CD4-positive, alpha-beta T cell (primary cell): ENCODE measurements at regions not wholly inside any gene's neighbourhood (a gene's known extent, or its start where the extent isn't known, plus 50 kb on each side); places are given as distances from the start of the nearest gene placed in this dataset.

Experiments
- ATAC-seq: fragments of 200-7000 bp; cut with Tn5 transposase; one replicate; pipeline ENCODE4 v1.10.0; 2022; ENCODE audit warnings: mild to moderate bottlenecking; ENCODE audit not compliant: poor library complexity
- CTCF ChIA-PET: fragments of 350-600 bp; sonication (Branson Sonifier 250); formaldehyde crosslinking; loops from one replicate; lab custom pipeline; 2021; ENCODE audit warnings: antibody characterized with exemption, inconsistent platforms; lab: Charles Lee
- POLR2A ChIA-PET: fragments of 350-600 bp; sonication (Branson Sonifier 250); formaldehyde crosslinking; loops from one replicate; lab custom pipeline; 2021; ENCODE audit warnings: antibody characterized with exemption, inconsistent platforms; lab: Charles Lee
- DNase-seq, 14 experiments: peaks; one replicate each; pipeline ENCODE4 v3.0.0-alpha.2; 2013 to 2020; ENCODE audit warnings: mixed read lengths in 2 of 14
- H3K27ac ChIP-seq, 2 donors: one replicate each; pipeline versions ENCODE4 v1.5.1 to v1.7.0; 2013; ENCODE audit warnings: low read length in 2 of 2, low read depth in 1 of 2, mild to moderate bottlenecking in 1 of 2
- H3K27me3 ChIP-seq, 2 experiments: 1 replicate in 1 of 2; 2 replicates in 1 of 2; pipeline versions ENCODE4 v1.6.1 to v1.7.0; 2013; ENCODE audit warnings: low read length in 2 of 2, control low read depth in 1 of 2, mild to moderate bottlenecking in 1 of 2, moderate library complexity in 1 of 2; ENCODE audit not compliant: insufficient read depth in 2 of 2, control insufficient read depth in 1 of 2
- H3K36me3 ChIP-seq: one replicate; pipeline ENCODE4 v1.6.1; 2013; ENCODE audit warnings: low read length, control low read depth; ENCODE audit not compliant: insufficient read depth
- H3K4me1 ChIP-seq: one replicate; pipeline ENCODE4 v1.6.1; 2013; ENCODE audit warnings: low read length, control low read depth; ENCODE audit not compliant: insufficient read depth
- H3K4me3 ChIP-seq: one replicate; pipeline ENCODE4 v1.5.1; 2013; ENCODE audit warnings: mild to moderate bottlenecking, low read length, moderate library complexity
- H3K9me3 ChIP-seq, 2 experiments: 1 replicate in 1 of 2; 2 replicates in 1 of 2; pipeline versions ENCODE4 v1.6.1 to v1.7.0; 2013; ENCODE audit warnings: low read length in 2 of 2, mild to moderate bottlenecking in 2 of 2, control low read depth in 1 of 2, moderate library complexity in 1 of 2; ENCODE audit not compliant: control insufficient read depth in 1 of 2, insufficient read depth in 1 of 2
- H3K27ac Mint-ChIP-seq: one replicate; pipeline ENCODE4 v1.8.0; 2020; ENCODE audit warnings: mixed read lengths
- H3K27me3 Mint-ChIP-seq: one replicate; pipeline ENCODE4 v1.8.0; 2021; ENCODE audit warnings: mixed read lengths
- H3K36me3 Mint-ChIP-seq: one replicate; pipeline ENCODE4 v1.8.0; 2021; ENCODE audit warnings: low read depth, mixed read lengths
- H3K4me1 Mint-ChIP-seq: one replicate; pipeline ENCODE4 v1.8.0; 2021; ENCODE audit warnings: low read depth, mixed read lengths
- H3K4me3 Mint-ChIP-seq: one replicate; pipeline ENCODE4 v1.8.0; 2020; ENCODE audit warnings: mild to moderate bottlenecking, mixed read lengths
- H3K9me3 Mint-ChIP-seq: one replicate; pipeline ENCODE4 v1.8.0; 2020; ENCODE audit warnings: mixed read lengths
- intact Hi-C, 2 experiments: fragments of 100-400 bp; cut with DNase I in 1 of 2; cut with micrococcal nuclease in 1 of 2; formaldehyde crosslinking; loops; one replicate each; pipeline versions ENCODE4 v1.15.1 to v1.9.0; 2023 to 2025; cut with DNase I, micrococcal nuclease
- TF ChIP-seq, protein P1 (sequence below): fragments of 200-600 bp; IDR thresholded peaks from one replicate; pipeline ENCODE4 v1.8.0; 2022; ENCODE audit warnings: antibody characterized with exemption, mild to moderate bottlenecking

GRCh38 chr16:6076631-6077030 is 979.0 kb upstream of the EEF2KMT start:
- Mint-ChIP-seq H3K36me3 (no peaks in the 10 kb centered on the region), H3K9me3 (peaks cover 16% of the 10 kb centered on the region), H3K27ac (no peak overlapping the region), H3K4me1 (no peaks in the 10 kb centered on the region), H3K4me3 (no peak overlapping the region), H3K27me3 (no peaks in the 10 kb centered on the region)
- CTCF ChIA-PET, result no interaction called here
- no peaks in the 10 kb centered on the region for H3K27me3 ChIP-seq
- DNase-seq, result no peak
- peaks cover 0 to 4% of the 10 kb centered on the region in 2 experiments for H3K9me3 ChIP-seq
- H3K4me1 ChIP-seq, result no peaks in the 10 kb centered on the region
- no peak overlapping the region for H3K4me3 ChIP-seq
- POLR2A ChIA-PET, result no interaction called here
- no peaks in the 10 kb centered on the region for H3K36me3 ChIP-seq
- no peak for ATAC-seq
- TF ChIP-seq, protein P1, sequence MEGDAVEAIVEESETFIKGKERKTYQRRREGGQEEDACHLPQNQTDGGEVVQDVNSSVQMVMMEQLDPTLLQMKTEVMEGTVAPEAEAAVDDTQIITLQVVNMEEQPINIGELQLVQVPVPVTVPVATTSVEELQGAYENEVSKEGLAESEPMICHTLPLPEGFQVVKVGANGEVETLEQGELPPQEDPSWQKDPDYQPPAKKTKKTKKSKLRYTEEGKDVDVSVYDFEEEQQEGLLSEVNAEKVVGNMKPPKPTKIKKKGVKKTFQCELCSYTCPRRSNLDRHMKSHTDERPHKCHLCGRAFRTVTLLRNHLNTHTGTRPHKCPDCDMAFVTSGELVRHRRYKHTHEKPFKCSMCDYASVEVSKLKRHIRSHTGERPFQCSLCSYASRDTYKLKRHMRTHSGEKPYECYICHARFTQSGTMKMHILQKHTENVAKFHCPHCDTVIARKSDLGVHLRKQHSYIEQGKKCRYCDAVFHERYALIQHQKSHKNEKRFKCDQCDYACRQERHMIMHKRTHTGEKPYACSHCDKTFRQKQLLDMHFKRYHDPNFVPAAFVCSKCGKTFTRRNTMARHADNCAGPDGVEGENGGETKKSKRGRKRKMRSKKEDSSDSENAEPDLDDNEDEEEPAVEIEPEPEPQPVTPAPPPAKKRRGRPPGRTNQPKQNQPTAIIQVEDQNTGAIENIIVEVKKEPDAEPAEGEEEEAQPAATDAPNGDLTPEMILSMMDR, result no peak
- intact Hi-C loops, result no loop called here
- H3K27ac ChIP-seq, result no peak overlapping the region

DNA sequence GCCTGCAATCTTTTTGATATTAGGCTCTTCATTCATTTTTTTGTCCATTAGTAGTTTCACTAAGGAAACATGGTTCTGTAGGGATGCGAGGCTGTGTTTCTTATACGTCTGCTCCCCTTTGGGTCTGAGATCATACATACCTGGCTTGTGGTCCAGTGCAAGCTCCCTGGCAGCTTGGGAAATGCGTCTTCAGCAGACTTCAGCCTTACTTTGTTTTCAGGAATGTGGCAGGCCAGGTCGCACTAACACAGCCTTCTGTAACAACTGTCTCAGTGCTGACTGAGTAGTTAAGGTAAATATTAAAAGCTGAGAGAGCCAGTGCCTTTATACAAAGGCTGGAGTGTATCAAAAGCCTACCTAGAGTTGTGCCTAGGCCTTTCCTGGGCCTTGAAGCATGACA is 970.5 kb upstream of the EEF2KMT start:
- Mint-ChIP-seq H3K27ac (no peak overlapping the region), H3K36me3 (no peaks in the 10 kb centered on the region), H3K27me3 (no peaks in the 10 kb centered on the region), H3K4me3 (no peak overlapping the region), H3K4me1 (no peaks in the 10 kb centered on the region), H3K9me3 (peaks cover 14% of the 10 kb centered on the region)
- H3K4me1 ChIP-seq, result no peaks in the 10 kb centered on the region
- TF ChIP-seq, protein P1, result no peak
- ChIA-PET CTCF (no interaction called here), POLR2A (no interaction called here)
- H3K27ac ChIP-seq, result no peak overlapping the region
- peaks cover 0 to 13% of the 10 kb centered on the region in 2 experiments for H3K9me3 ChIP-seq
- ATAC-seq, result no peak
- no peak overlapping the region for H3K4me3 ChIP-seq
- intact Hi-C loops, result no loop called here
- H3K36me3 ChIP-seq, result no peaks in the 10 kb centered on the region
- DNase-seq, result no peak
- no peaks in the 10 kb centered on the region for H3K27me3 ChIP-seq

DNA sequence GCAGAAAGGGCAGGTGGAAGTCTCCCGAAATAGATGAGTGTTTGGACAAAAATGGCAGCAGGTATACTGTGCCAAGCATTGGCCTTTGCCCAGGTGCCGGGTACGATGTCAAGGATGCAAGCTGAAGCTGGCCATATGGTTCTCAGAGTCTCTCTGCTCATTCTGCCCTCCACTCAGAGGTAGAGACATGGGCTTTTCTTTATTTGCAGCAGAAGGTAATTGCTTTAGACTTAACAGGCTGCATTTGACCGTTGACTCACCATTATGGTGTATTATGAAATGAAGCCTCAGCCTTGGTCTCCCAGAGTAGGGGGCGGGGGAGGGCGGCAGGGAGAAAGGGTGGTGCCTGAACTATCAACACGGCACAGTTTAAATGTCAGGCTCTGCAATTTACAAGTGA is 969.1 kb upstream of the EEF2KMT start:
- intact Hi-C loops, result no loop called here
- no peaks in the 10 kb centered on the region for H3K36me3 Mint-ChIP-seq
- H3K9me3 Mint-ChIP-seq, result peaks cover 9% of the 10 kb centered on the region
- POLR2A ChIA-PET, result no interaction called here
- Histone ChIP-seq H3K27me3 (no peaks in the 10 kb centered on the region), H3K4me1 (no peaks in the 10 kb centered on the region), H3K36me3 (no peaks in the 10 kb centered on the region), H3K27ac (no peak overlapping the region), H3K4me3 (no peak overlapping the region), H3K9me3 (peaks cover 4 to 13% of the 10 kb centered on the region in 2 experiments)
- H3K27ac Mint-ChIP-seq, result no peak overlapping the region
- CTCF ChIA-PET, result no interaction called here
- ATAC-seq (no peak), DNase-seq (no peak)
- no peaks in the 10 kb centered on the region for H3K27me3 Mint-ChIP-seq
- TF ChIP-seq, protein P1, result no peak
- H3K4me1 Mint-ChIP-seq, result no peaks in the 10 kb centered on the region
- H3K4me3 Mint-ChIP-seq, result no peak overlapping the region
